Stimulated activated naive CD8-positive, alpha-beta T cell treated with anti-CD3 and anti-CD28 coated beads, Interleukin-15, amount 100 ng/mL, for 72 hours (primary cell): ENCODE measurements at regions not wholly inside any gene's neighbourhood (a gene's known extent, or its start where the extent isn't known, plus 50 kb on each side); places are given as distances from the start of the nearest gene placed in this dataset.

Experiments
- ATAC-seq: fragments of 150-1000 bp; cut with Tn5 transposase; 2 replicates; pipeline ENCODE4 v1.10.0; 2021; ENCODE audit warnings: mild to moderate bottlenecking, moderate library complexity
- DNase-seq, 2 donors: peaks; one replicate each; pipeline ENCODE4 v3.0.0; 2021 to 2022
- H3K27ac Mint-ChIP-seq, 2 donors: one replicate each; pipeline ENCODE4 v1.8.0; 2022; ENCODE audit warnings: mild to moderate bottlenecking in 2 of 2, mixed read lengths in 2 of 2, moderate library complexity in 2 of 2
- H3K27me3 Mint-ChIP-seq: one replicate; pipeline ENCODE4 v1.8.0; 2022; ENCODE audit warnings: mixed read lengths
- H3K4me1 Mint-ChIP-seq: one replicate; pipeline ENCODE4 v1.8.0; 2022; ENCODE audit warnings: mild to moderate bottlenecking, mixed read lengths
- H3K4me3 Mint-ChIP-seq, 2 donors: one replicate each; pipeline ENCODE4 v1.8.0; 2022; ENCODE audit warnings: mild to moderate bottlenecking in 2 of 2, mixed read lengths in 2 of 2, moderate library complexity in 1 of 2
- H3K9me3 Mint-ChIP-seq, 2 donors: one replicate each; pipeline ENCODE4 v1.8.0; 2022; ENCODE audit warnings: mixed read lengths in 2 of 2

GRCh38 chr2:183579686-183580085, 455.4 kb downstream of the NUP35 start:
- no peaks in the 10 kb centered on the region for H3K27me3 Mint-ChIP-seq
- ATAC-seq, result no peak
- peaks cover 14 to 31% of the 10 kb centered on the region in 2 donors for H3K9me3 Mint-ChIP-seq
- no peak overlapping the region for H3K4me3 Mint-ChIP-seq
- no peak for DNase-seq
- H3K27ac Mint-ChIP-seq, result no peak overlapping the region
- no peaks in the 10 kb centered on the region for H3K4me1 Mint-ChIP-seq

DNA sequence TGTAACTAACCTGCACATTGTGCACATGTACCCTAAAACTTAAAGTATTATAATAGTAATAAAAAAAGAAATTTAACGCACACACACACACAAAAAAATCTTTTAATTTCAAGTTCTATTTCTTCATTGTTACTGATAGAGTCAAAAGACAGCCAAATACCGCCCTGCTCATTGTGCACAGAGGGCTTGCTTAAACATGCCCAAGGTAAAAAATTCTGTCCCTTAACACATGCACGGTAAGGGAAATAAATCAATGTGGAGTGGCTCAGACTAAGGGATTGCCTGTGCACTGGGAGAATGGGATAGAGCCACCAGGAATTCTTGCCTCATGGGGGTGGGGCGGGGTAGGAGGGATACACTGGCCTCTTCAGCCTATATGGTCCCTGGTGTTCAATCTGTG, 468.0 kb downstream of the NUP35 start:
- Mint-ChIP-seq H3K4me3 (no peak overlapping the region), H3K27ac (no peak overlapping the region), H3K4me1 (no peaks in the 10 kb centered on the region), H3K9me3 (peaks cover 4 to 11% of the 10 kb centered on the region in 2 donors), H3K27me3 (no peaks in the 10 kb centered on the region)
- ATAC-seq (no peak), DNase-seq (no peak)

- no peak overlapping the region for H3K4me3 Mint-ChIP-seq
- ATAC-seq (no peak), DNase-seq (no peak)
- H3K9me3 Mint-ChIP-seq, result peaks cover 4 to 7% of the 10 kb centered on the region in 2 donors
- H3K27ac Mint-ChIP-seq, result no peak overlapping the region
- no peaks in the 10 kb centered on the region for H3K4me1 Mint-ChIP-seq
- H3K27me3 Mint-ChIP-seq, result no peaks in the 10 kb centered on the region
These were observed 469.9 kb downstream of the NUP35 start for GRCh38 chr2:183594150-183594549.

DNA sequence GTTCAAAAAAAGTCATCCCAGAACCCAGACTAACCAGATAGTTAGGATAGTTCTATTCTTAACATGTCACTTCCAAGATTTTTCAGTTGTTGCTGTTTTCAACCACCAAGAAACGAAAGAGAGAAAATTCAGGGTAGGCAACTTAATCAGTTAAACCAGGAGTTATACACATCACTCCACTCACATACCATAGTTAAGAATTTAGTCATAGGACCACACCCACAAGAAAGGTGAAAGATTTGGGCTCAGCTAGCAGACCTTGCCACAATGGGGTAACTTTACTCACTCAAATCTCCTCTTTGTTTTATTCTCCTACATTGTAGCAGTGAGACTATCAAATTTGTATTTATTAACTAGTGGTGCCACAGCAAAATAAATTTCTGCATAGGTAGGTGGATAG, 473.6 kb downstream of the NUP35 start:
- H3K4me1 Mint-ChIP-seq, result no peaks in the 10 kb centered on the region
- H3K9me3 Mint-ChIP-seq, result peaks cover 0 to 4% of the 10 kb centered on the region in 2 donors
- no peak overlapping the region for H3K27ac Mint-ChIP-seq
- no peaks in the 10 kb centered on the region for H3K27me3 Mint-ChIP-seq
- ATAC-seq, result no peak
- H3K4me3 Mint-ChIP-seq, result no peak overlapping the region
- no peak for DNase-seq

- DNase-seq, result no peak
- no peaks in the 10 kb centered on the region for H3K27me3 Mint-ChIP-seq
- no peak overlapping the region for H3K27ac Mint-ChIP-seq
- no peaks in the 10 kb centered on the region for H3K4me1 Mint-ChIP-seq
- no peak for ATAC-seq
- peaks cover 0 to 4% of the 10 kb centered on the region in 2 donors for H3K9me3 Mint-ChIP-seq
- no peak overlapping the region for H3K4me3 Mint-ChIP-seq
These were observed 479.8 kb downstream of the NUP35 start for GRCh38 chr2:183604065-183604464.

DNA sequence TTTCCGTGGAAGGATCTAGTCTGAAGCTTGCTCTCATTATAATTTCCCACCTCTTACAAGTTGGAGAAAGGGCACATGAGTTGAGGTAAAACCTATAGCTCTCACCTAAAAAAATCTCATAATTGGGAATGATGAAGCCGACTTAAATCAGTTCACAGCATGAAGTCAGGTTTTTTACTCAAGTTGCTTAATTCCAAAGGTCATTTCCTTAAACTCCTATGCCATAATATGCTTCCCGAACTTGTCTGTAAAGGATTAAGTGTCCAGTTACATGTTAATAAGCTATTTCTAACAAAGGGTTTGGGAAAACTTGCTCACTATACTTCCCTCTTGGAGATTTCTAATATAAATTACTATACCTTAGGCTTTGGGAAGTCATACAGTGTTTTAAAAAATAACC, 481.2 kb downstream of the NUP35 start:
- DNase-seq, result no peak
- Mint-ChIP-seq H3K4me3 (no peak overlapping the region), H3K9me3 (peaks cover 0 to 4% of the 10 kb centered on the region in 2 donors), H3K27ac (no peak overlapping the region), H3K27me3 (no peaks in the 10 kb centered on the region), H3K4me1 (no peaks in the 10 kb centered on the region)
- no peak for ATAC-seq

DNA sequence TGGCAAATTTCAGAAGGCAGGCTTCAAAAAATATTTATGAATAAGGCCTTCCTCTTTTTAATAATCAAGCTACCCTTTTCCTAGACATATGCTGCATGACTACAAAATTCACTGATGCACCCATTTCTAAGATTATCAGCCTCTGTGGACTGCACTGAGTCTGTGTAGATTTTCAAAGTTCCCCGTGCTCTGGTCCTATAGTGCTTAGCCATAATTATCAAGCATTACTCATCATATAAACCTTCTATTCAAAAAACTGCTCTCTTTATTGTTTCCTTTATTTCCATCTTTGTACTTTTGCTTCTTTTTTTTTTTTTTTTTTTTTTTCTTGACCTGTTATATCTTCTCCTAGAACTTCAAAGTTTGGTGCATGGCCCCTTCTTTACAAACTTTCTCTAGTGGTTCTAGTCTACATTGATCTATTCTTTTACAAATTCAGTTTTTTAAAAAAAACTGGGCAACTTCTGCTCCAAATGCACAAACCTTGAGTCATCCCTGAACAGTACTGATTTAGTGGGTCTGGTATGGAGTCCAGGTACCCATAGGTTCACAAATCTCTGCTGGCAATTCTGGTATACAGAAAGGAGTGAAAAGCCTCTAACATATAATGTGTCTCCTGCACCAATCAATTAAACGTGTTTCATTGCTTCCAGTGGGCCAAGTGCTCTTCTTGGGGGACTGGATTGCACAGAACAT, 481.9 kb downstream of the NUP35 start:
- DNase-seq, result no peak
- Mint-ChIP-seq H3K4me3 (no peak overlapping the region), H3K27ac (no peak overlapping the region), H3K9me3 (peaks cover 0 to 4% of the 10 kb centered on the region in 2 donors), H3K27me3 (no peaks in the 10 kb centered on the region), H3K4me1 (no peaks in the 10 kb centered on the region)
- no peak for ATAC-seq

- Mint-ChIP-seq H3K4me3 (no peak overlapping the region), H3K27ac (no peak overlapping the region), H3K27me3 (no peaks in the 10 kb centered on the region), H3K9me3 (peaks cover 0 to 4% of the 10 kb centered on the region in 2 donors), H3K4me1 (no peaks in the 10 kb centered on the region)
- no peak for DNase-seq
- ATAC-seq, result no peak
These were observed 482.5 kb downstream of the NUP35 start for GRCh38 chr2:183606718-183607085.

DNA sequence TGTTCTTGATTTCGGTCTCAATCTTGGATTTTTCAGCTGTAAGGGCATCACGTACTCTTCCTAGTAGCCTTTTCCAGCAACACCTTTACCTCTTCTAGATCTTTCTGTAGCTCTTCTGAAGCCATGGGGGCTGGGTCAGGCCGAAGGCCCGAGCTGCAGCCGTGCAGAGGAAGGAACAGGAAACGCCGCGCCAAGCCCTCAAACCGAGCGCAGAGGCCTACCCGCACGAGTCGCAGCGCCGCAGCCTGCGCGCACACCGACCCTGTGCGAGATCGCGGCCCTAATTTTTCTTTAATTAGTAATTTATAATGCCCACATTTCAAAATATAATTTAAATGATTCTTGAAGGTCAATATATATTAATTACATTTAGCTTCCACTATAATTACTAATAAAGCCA, 483.8 kb downstream of the NUP35 start:
- ATAC-seq (no peak), DNase-seq (no peak)
- H3K27ac Mint-ChIP-seq, result no peak overlapping the region
- no peaks in the 10 kb centered on the region for H3K4me1 Mint-ChIP-seq
- H3K4me3 Mint-ChIP-seq, result no peak overlapping the region
- peaks cover 0 to 4% of the 10 kb centered on the region in 2 donors for H3K9me3 Mint-ChIP-seq
- H3K27me3 Mint-ChIP-seq, result no peaks in the 10 kb centered on the region

DNA sequence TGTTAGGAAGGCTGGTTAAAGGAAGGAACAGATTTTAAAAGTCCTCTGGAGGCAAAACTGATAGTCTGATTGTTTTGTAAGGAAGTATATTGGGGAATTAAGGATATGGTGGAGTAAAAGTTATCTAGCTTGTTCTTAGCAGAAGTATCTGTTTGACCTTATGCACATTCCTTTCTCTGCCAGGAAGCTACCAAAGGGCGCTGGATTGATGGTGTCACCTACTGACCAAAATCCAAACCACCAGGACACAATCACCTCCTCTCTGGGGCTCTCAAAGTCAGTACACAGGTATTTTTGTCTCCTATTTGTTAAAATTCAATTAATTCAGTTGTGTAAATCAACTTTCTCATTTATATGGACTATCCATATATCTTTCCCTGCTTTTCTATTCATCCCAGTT, 484.5 kb downstream of the NUP35 start:
- no peak overlapping the region for H3K4me3 Mint-ChIP-seq
- H3K27ac Mint-ChIP-seq, result no peak overlapping the region
- H3K4me1 Mint-ChIP-seq, result no peaks in the 10 kb centered on the region
- no peaks in the 10 kb centered on the region for H3K27me3 Mint-ChIP-seq
- peaks cover 4 to 8% of the 10 kb centered on the region in 2 donors for H3K9me3 Mint-ChIP-seq
- DNase-seq (no peak), ATAC-seq (no peak)

- Mint-ChIP-seq H3K4me1 (no peaks in the 10 kb centered on the region), H3K27ac (no peak overlapping the region), H3K27me3 (no peaks in the 10 kb centered on the region), H3K9me3 (peaks cover 6 to 8% of the 10 kb centered on the region in 2 donors), H3K4me3 (no peak overlapping the region)
- DNase-seq, result no peak
- no peak for ATAC-seq
These were observed 486.5 kb downstream of the NUP35 start for GRCh38 chr2:183610724-183611123.

GRCh38 chr2:183614799-183615435, 490.7 kb downstream of the NUP35 start:
- H3K27ac Mint-ChIP-seq, result no peak overlapping the region
- H3K4me1 Mint-ChIP-seq, result no peaks in the 10 kb centered on the region
- no peaks in the 10 kb centered on the region for H3K27me3 Mint-ChIP-seq
- no peak overlapping the region for H3K4me3 Mint-ChIP-seq
- H3K9me3 Mint-ChIP-seq, result peaks cover 20 to 23% of the 10 kb centered on the region in 2 donors
- ATAC-seq, result no peak
- DNase-seq, result no peak

DNA sequence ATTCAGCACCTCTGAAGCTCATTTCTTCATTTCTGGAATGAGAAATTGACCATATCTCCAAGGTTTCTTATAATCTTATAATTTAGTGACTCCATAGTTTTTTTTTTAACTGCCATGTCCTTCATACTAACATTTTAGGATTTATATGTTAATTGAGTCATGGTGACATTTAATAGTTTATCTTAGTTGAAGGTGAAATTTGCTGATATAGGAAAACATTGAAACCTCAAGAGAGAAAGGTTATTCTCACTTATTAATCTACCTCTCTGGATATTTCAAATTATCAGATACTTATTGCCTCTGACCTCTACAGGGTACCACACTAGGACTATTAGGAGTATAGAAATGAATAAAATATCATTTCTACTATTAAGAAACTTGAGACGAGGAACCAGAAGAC, 499.0 kb downstream of the NUP35 start:
- no peak overlapping the region for H3K27ac Mint-ChIP-seq

DNA sequence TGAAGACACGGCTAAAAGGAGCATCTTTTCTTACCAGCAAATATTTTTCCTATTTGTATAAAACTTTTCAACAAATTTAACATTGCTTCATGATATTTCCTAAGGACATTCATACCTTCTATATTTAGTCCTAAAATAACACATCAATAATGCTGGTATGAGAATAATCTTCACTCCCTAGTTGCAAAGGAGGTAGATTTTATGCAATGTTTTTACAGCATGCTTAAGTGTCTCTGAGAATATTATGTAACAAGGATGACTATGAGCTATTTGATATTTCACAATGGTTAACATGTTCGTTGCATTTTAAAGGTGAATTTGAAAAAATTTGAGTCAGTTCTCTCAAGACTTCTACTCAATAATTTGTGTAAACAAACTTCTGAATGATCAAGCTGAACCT, 506.7 kb downstream of the NUP35 start:
- Mint-ChIP-seq H3K4me1 (no peaks in the 10 kb centered on the region), H3K27me3 (no peaks in the 10 kb centered on the region), H3K9me3 (no peaks in the 10 kb centered on the region), H3K27ac (no peak overlapping the region), H3K4me3 (no peak overlapping the region)
- ATAC-seq (no peak), DNase-seq (no peak)

More for the DNA sequence above, 499.0 kb downstream of the NUP35 start:
- H3K4me1 Mint-ChIP-seq, result no peaks in the 10 kb centered on the region
- DNase-seq (no peak), ATAC-seq (no peak)
- H3K27me3 Mint-ChIP-seq, result no peaks in the 10 kb centered on the region
- H3K9me3 Mint-ChIP-seq, result peaks cover 14 to 25% of the 10 kb centered on the region in 2 donors
- no peak overlapping the region for H3K4me3 Mint-ChIP-seq

- DNase-seq (no peak), ATAC-seq (no peak)
- H3K9me3 Mint-ChIP-seq, result peaks cover 10 to 15% of the 10 kb centered on the region in 2 donors
- no peak overlapping the region for H3K27ac Mint-ChIP-seq
- no peaks in the 10 kb centered on the region for H3K4me1 Mint-ChIP-seq
- H3K27me3 Mint-ChIP-seq, result no peaks in the 10 kb centered on the region
- no peak overlapping the region for H3K4me3 Mint-ChIP-seq
These were observed 531.9 kb downstream of the NUP35 start for GRCh38 chr2:183656121-183656520.

DNA sequence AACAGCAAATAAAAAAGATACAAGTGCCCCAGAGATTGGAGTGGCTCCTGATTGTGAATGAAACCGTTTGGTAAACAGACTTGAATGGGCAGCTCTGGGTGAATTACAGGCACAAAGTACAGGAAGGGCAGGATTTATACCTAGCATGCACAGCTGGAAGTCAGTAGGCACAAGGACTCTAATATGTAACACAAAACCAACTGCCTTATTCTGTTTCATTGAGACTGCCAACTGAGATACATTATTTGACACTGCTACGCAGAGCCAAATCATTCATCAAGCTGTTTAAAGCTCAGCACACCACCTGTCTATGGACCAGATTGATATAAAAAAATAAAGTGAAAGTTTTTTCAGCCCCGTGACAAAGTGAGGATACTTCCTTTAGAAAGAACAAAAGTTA, 541.2 kb downstream of the NUP35 start:
- Mint-ChIP-seq H3K27me3 (no peaks in the 10 kb centered on the region), H3K4me1 (no peaks in the 10 kb centered on the region), H3K4me3 (no peak overlapping the region)

GRCh38 chr2:183666031-183666430, 541.8 kb downstream of the NUP35 start:
- no peaks in the 10 kb centered on the region for H3K27me3 Mint-ChIP-seq
- H3K27ac Mint-ChIP-seq, result no peak overlapping the region
- no peak overlapping the region for H3K4me3 Mint-ChIP-seq
- no peak for ATAC-seq
- H3K4me1 Mint-ChIP-seq, result no peaks in the 10 kb centered on the region
- DNase-seq, result no peak
- peaks cover 8 to 11% of the 10 kb centered on the region in 2 donors for H3K9me3 Mint-ChIP-seq

More for the DNA sequence above, 541.2 kb downstream of the NUP35 start:
- DNase-seq (no peak), ATAC-seq (no peak)
- Mint-ChIP-seq H3K27ac (no peak overlapping the region), H3K9me3 (peaks cover 8 to 16% of the 10 kb centered on the region in 2 donors)
